ENCODE measurements at regions not wholly inside any gene's neighbourhood (a gene's known extent, or its start where the extent isn't known, plus 50 kb on each side); places are given as distances from the start of the nearest gene placed in this dataset.

- FAIRE-seq (peak; percentile 20), DNase-seq (ENCODE audit: insufficient read length, low spot score) (peak; percentile 24)
- no peak for TF ChIP-seq POU2F2 (IDR thresholded peaks at IDR 0.05; ENCODE audit: low read depth, low read length)
- no peak for TF ChIP-seq POLR2AphosphoS5 (IDR thresholded peaks at IDR 0.05; ENCODE audit: low read depth, low read length)
- no peak for TF ChIP-seq PAX5 (IDR thresholded peaks at IDR 0.05; ENCODE audit: insufficient read depth, low read length, severe bottlenecking)
- no peak for TF ChIP-seq TAF1 (IDR thresholded peaks at IDR 0.05; ENCODE audit: low read depth, low read length)
- no peak for TF ChIP-seq SPI1 (IDR thresholded peaks at IDR 0.05; ENCODE audit: low read depth, low read length)
- TF ChIP-seq POLR2A (IDR thresholded peaks at IDR 0.05; ENCODE audit: low read depth, low read length) = no peak
Observed at GRCh38 chr1:29849038-29849750, 612.9 kb downstream of the PTPRU start.

GRCh38 chr1:29845910-29846309, 609.6 kb downstream of the PTPRU start:
- TF ChIP-seq TAF1 (IDR thresholded peaks at IDR 0.05; ENCODE audit: low read depth, low read length) (no peak), PAX5 (IDR thresholded peaks at IDR 0.05; ENCODE audit: insufficient read depth, low read length, severe bottlenecking) (no peak), SPI1 (IDR thresholded peaks at IDR 0.05; ENCODE audit: low read depth, low read length) (no peak), POU2F2 (IDR thresholded peaks at IDR 0.05; ENCODE audit: low read depth, low read length) (no peak), POLR2A (IDR thresholded peaks at IDR 0.05; ENCODE audit: low read depth, low read length) (no peak), POLR2AphosphoS5 (IDR thresholded peaks at IDR 0.05; ENCODE audit: low read depth, low read length) (no peak)
- FAIRE-seq = no peak

GRCh38 chr1:29842130-29842529, 605.8 kb downstream of the PTPRU start:
- TF ChIP-seq POLR2AphosphoS5 (IDR thresholded peaks at IDR 0.05; ENCODE audit: low read depth, low read length) (no peak), PAX5 (IDR thresholded peaks at IDR 0.05; ENCODE audit: insufficient read depth, low read length, severe bottlenecking) (no peak), TAF1 (IDR thresholded peaks at IDR 0.05; ENCODE audit: low read depth, low read length) (no peak), POU2F2 (IDR thresholded peaks at IDR 0.05; ENCODE audit: low read depth, low read length) (no peak), SPI1 (IDR thresholded peaks at IDR 0.05; ENCODE audit: low read depth, low read length) (no peak), POLR2A (IDR thresholded peaks at IDR 0.05; ENCODE audit: low read depth, low read length) (no peak)
- no peak for FAIRE-seq

More at GRCh38 chr1:29845910-29846309, 609.6 kb downstream of the PTPRU start:
- DNase-seq (ENCODE audit: insufficient read length, low spot score) = no peak

GRCh38 chr1:29839726-29840125, 603.4 kb downstream of the PTPRU start:
- DNase-seq (ENCODE audit: insufficient read length, low spot score) (no peak), FAIRE-seq (no peak)
- no peak for TF ChIP-seq POU2F2 (IDR thresholded peaks at IDR 0.05; ENCODE audit: low read depth, low read length)
- TF ChIP-seq POLR2A (IDR thresholded peaks at IDR 0.05; ENCODE audit: low read depth, low read length) = no peak
- no peak for TF ChIP-seq PAX5 (IDR thresholded peaks at IDR 0.05; ENCODE audit: insufficient read depth, low read length, severe bottlenecking)
- TF ChIP-seq POLR2AphosphoS5 (IDR thresholded peaks at IDR 0.05; ENCODE audit: low read depth, low read length) = no peak
- TF ChIP-seq SPI1 (IDR thresholded peaks at IDR 0.05; ENCODE audit: low read depth, low read length) = no peak
- no peak for TF ChIP-seq TAF1 (IDR thresholded peaks at IDR 0.05; ENCODE audit: low read depth, low read length)

More at GRCh38 chr1:29842130-29842529, 605.8 kb downstream of the PTPRU start:
- no peak for DNase-seq (ENCODE audit: insufficient read length, low spot score)

- DNase-seq (ENCODE audit: insufficient read length, low spot score) (no peak), FAIRE-seq (no peak)
- no peak for TF ChIP-seq POLR2AphosphoS5 (IDR thresholded peaks at IDR 0.05; ENCODE audit: low read depth, low read length)
- no peak for TF ChIP-seq POLR2A (IDR thresholded peaks at IDR 0.05; ENCODE audit: low read depth, low read length)
- TF ChIP-seq SPI1 (IDR thresholded peaks at IDR 0.05; ENCODE audit: low read depth, low read length) = no peak
- TF ChIP-seq PAX5 (IDR thresholded peaks at IDR 0.05; ENCODE audit: insufficient read depth, low read length, severe bottlenecking) = no peak
- TF ChIP-seq TAF1 (IDR thresholded peaks at IDR 0.05; ENCODE audit: low read depth, low read length) = no peak
- no peak for TF ChIP-seq POU2F2 (IDR thresholded peaks at IDR 0.05; ENCODE audit: low read depth, low read length)
Observed at GRCh38 chr1:29838738-29839320, 602.5 kb downstream of the PTPRU start.

GRCh38 chr1:29836651-29837646, 600.6 kb downstream of the PTPRU start:
- DNase-seq (ENCODE audit: insufficient read length, low spot score) (no peak), FAIRE-seq (no peak)
- no peak for TF ChIP-seq POLR2A (IDR thresholded peaks at IDR 0.05; ENCODE audit: low read depth, low read length)
- TF ChIP-seq SPI1 (IDR thresholded peaks at IDR 0.05; ENCODE audit: low read depth, low read length) = no peak
- TF ChIP-seq PAX5 (IDR thresholded peaks at IDR 0.05; ENCODE audit: insufficient read depth, low read length, severe bottlenecking) = no peak
- no peak for TF ChIP-seq POLR2AphosphoS5 (IDR thresholded peaks at IDR 0.05; ENCODE audit: low read depth, low read length)
- TF ChIP-seq POU2F2 (IDR thresholded peaks at IDR 0.05; ENCODE audit: low read depth, low read length) = no peak
- no peak for TF ChIP-seq TAF1 (IDR thresholded peaks at IDR 0.05; ENCODE audit: low read depth, low read length)

- no peak for TF ChIP-seq PAX5 (IDR thresholded peaks at IDR 0.05; ENCODE audit: insufficient read depth, low read length, severe bottlenecking)
- TF ChIP-seq TAF1 (IDR thresholded peaks at IDR 0.05; ENCODE audit: low read depth, low read length) = no peak
- TF ChIP-seq POU2F2 (IDR thresholded peaks at IDR 0.05; ENCODE audit: low read depth, low read length) = no peak
- TF ChIP-seq POLR2AphosphoS5 (IDR thresholded peaks at IDR 0.05; ENCODE audit: low read depth, low read length) = no peak
- no peak for TF ChIP-seq SPI1 (IDR thresholded peaks at IDR 0.05; ENCODE audit: low read depth, low read length)
- no peak for TF ChIP-seq POLR2A (IDR thresholded peaks at IDR 0.05; ENCODE audit: low read depth, low read length)
- FAIRE-seq (no peak), DNase-seq (ENCODE audit: insufficient read length, low spot score) (no peak)
Observed at GRCh38 chr1:29835874-29836273, 599.6 kb downstream of the PTPRU start.

GRCh38 chr1:29835406-29835805, 599.1 kb downstream of the PTPRU start:
- TF ChIP-seq SPI1 (IDR thresholded peaks at IDR 0.05; ENCODE audit: low read depth, low read length) (no peak), PAX5 (IDR thresholded peaks at IDR 0.05; ENCODE audit: insufficient read depth, low read length, severe bottlenecking) (no peak), POU2F2 (IDR thresholded peaks at IDR 0.05; ENCODE audit: low read depth, low read length) (no peak), POLR2A (IDR thresholded peaks at IDR 0.05; ENCODE audit: low read depth, low read length) (no peak), POLR2AphosphoS5 (IDR thresholded peaks at IDR 0.05; ENCODE audit: low read depth, low read length) (no peak), TAF1 (IDR thresholded peaks at IDR 0.05; ENCODE audit: low read depth, low read length) (no peak)
- FAIRE-seq = no peak

More at GRCh38 chr1:29835406-29835805, 599.1 kb downstream of the PTPRU start:
- no peak for DNase-seq (ENCODE audit: insufficient read length, low spot score)
